H1 (cell line): ENCODE measurements at regions not wholly inside any gene's neighbourhood (a gene's known extent, or its start where the extent isn't known, plus 50 kb on each side); places are given as distances from the start of the nearest gene placed in this dataset.

Experiments
- CTCF ChIA-PET: fragments of 300-600 bp; sonication (Branson Sonifier 250); formaldehyde crosslinking; loops from one replicate; lab custom pipeline; 2021; ENCODE audit not compliant: partially characterized antibody; lab: Charles Lee
- POLR2A ChIA-PET: fragments of 300-600 bp; sonication (Branson Sonifier 250); formaldehyde crosslinking; loops from one replicate; lab custom pipeline; 2021; ENCODE audit warnings: inconsistent platforms; ENCODE audit not compliant: partially characterized antibody; lab: Charles Lee
- DNase-seq, 2 experiments: peaks; one replicate each; pipeline versions ENCODE4 v3.0.0 to v3.0.0-alpha.2; 2010 to 2022; ENCODE audit warnings: low spot score in 2 of 2, low read depth in 1 of 2, mixed read lengths in 1 of 2
- FAIRE-seq: peaks from 2 replicates; lab custom pipeline; 2011; peaks lifted over from hg19 to GRCh38; lab: Jason Lieb, UNC
- H2AFZ ChIP-seq: 2 replicates; pipeline ENCODE4 v1.8.1; 2012; ENCODE audit warnings: low read length, inconsistent platforms
- H2AK5ac ChIP-seq: 2 replicates; pipeline ENCODE4 v1.6.1; 2013; ENCODE audit warnings: low read depth, low read length
- H2BK120ac ChIP-seq: replicated peaks from 2 replicates; pipeline ENCODE3; 2013; ENCODE audit warnings: low read depth, low read length, inconsistent platforms
- H2BK12ac ChIP-seq: 2 replicates; pipeline ENCODE4 v1.6.1; 2013; ENCODE audit warnings: low read depth, low read length
- H2BK15ac ChIP-seq: 2 replicates; pipeline ENCODE4 v1.6.1; 2013; ENCODE audit warnings: low read length
- H2BK20ac ChIP-seq: 2 replicates; pipeline ENCODE4 v1.6.1; 2013; ENCODE audit warnings: low read length
- H2BK5ac ChIP-seq: 2 replicates; pipeline ENCODE4 v1.6.1; 2013; ENCODE audit warnings: low read depth, low read length
- H3K14ac ChIP-seq: 2 replicates; pipeline ENCODE4 v1.6.1; 2013; ENCODE audit warnings: inconsistent platforms; ENCODE audit not compliant: insufficient read length
- H3K18ac ChIP-seq: 2 replicates; pipeline ENCODE4 v1.6.1; 2013; ENCODE audit warnings: low read length; ENCODE audit errors: extremely low read depth
- H3K23ac ChIP-seq: 2 replicates; pipeline ENCODE4 v1.6.1; 2013; ENCODE audit warnings: inconsistent platforms; ENCODE audit not compliant: insufficient read length
- H3K23me2 ChIP-seq: 2 replicates; pipeline ENCODE4 v1.6.1; 2013; ENCODE audit warnings: low read depth, low read length
- H3K27ac ChIP-seq: 2 replicates; pipeline ENCODE4 v1.6.1; 2011; ENCODE audit warnings: low read depth, low read length, inconsistent platforms
- H3K27me3 ChIP-seq, 4 experiments: replicated peaks in 1 of 4; 1 replicate in 1 of 4; 2 replicates in 3 of 4; pipeline versions ENCODE4 v1.6.1 to v1.8.1; 2011 to 2013; ENCODE audit warnings: low read length in 3 of 4, mild to moderate bottlenecking in 3 of 4, inconsistent platforms in 2 of 4, mixed read lengths in 2 of 4, moderate library complexity in 1 of 4; ENCODE audit not compliant: control insufficient read depth in 3 of 4, insufficient read depth in 3 of 4; ENCODE audit errors: extremely low read depth in 1 of 4
- H3K36me3 ChIP-seq, 4 experiments: 2 replicates each; pipeline versions ENCODE4 v1.6.1 to v1.8.1; 2011 to 2013; ENCODE audit warnings: mild to moderate bottlenecking in 4 of 4, low read length in 3 of 4, moderate library complexity in 2 of 4, control low read depth in 1 of 4, inconsistent platforms in 1 of 4; ENCODE audit not compliant: insufficient read depth in 4 of 4, control insufficient read depth in 2 of 4
- H3K4ac ChIP-seq: replicated peaks from 2 replicates; pipeline ENCODE3; 2013; ENCODE audit warnings: low read length, low read depth, mixed read lengths, inconsistent platforms; ENCODE audit not compliant: insufficient read length
- H3K4me1 ChIP-seq, 4 experiments: replicated peaks in 1 of 4; 1 replicate in 1 of 4; 2 replicates in 3 of 4; pipeline versions ENCODE4 v1.6.1 to v1.8.1; 2011 to 2013; ENCODE audit warnings: low read length in 3 of 4, inconsistent platforms in 2 of 4, mixed read lengths in 1 of 4; ENCODE audit not compliant: insufficient read depth in 4 of 4, control insufficient read depth in 3 of 4
- H3K4me2 ChIP-seq, 2 experiments: 2 replicates each; pipeline versions ENCODE4 v1.6.1 to v1.8.1; 2011 to 2013; ENCODE audit warnings: low read depth in 2 of 2, low read length in 2 of 2, control low read depth in 1 of 2, inconsistent platforms in 1 of 2, mild to moderate bottlenecking in 1 of 2; ENCODE audit not compliant: insufficient read depth in 1 of 2
- H3K4me3 ChIP-seq, 4 experiments: fragments of 200-600, 300-600 bp in 1 of 4; sonication (generic), shearing (Covaris generic), sonication (Bioruptor Twin) in 1 of 4; 2 replicates each; pipeline versions ENCODE4 v1.5.1 to v1.8.1; 2011 to 2016; ENCODE audit warnings: low read length in 4 of 4, low read depth in 3 of 4, control low read depth in 2 of 4, inconsistent platforms in 2 of 4, mild to moderate bottlenecking in 2 of 4, mixed read lengths in 1 of 4, moderate library complexity in 1 of 4; ENCODE audit not compliant: insufficient read depth in 2 of 4; ENCODE audit errors: extremely low read depth in 1 of 4
- H3K56ac ChIP-seq: replicated peaks from 2 replicates; pipeline ENCODE3; 2013; ENCODE audit warnings: low read depth, mild to moderate bottlenecking, mixed read lengths, low read length, inconsistent platforms; ENCODE audit not compliant: insufficient read length
- H3K79me1 ChIP-seq: 2 replicates; pipeline ENCODE4 v1.6.1; 2013; ENCODE audit warnings: low read depth, low read length, control low read depth
- H3K79me2 ChIP-seq, 2 experiments: 2 replicates each; pipeline versions ENCODE4 v1.6.1 to v1.8.1; 2012 to 2013; ENCODE audit warnings: low read length in 2 of 2, mild to moderate bottlenecking in 2 of 2, inconsistent platforms in 1 of 2; ENCODE audit not compliant: insufficient read depth in 2 of 2, control insufficient read depth in 1 of 2
- H3K9ac ChIP-seq, 4 experiments: replicated peaks in 1 of 4; 1 replicate in 1 of 4; 2 replicates in 3 of 4; pipeline versions ENCODE4 v1.6.1 to v1.8.1; 2011 to 2013; ENCODE audit warnings: low read depth in 3 of 4, low read length in 3 of 4, control low read depth in 2 of 4, mild to moderate bottlenecking in 2 of 4, moderate library complexity in 2 of 4, inconsistent platforms in 1 of 4; ENCODE audit errors: extremely low read depth in 1 of 4
- H3K9me3 ChIP-seq, 2 experiments: 2 replicates each; pipeline versions ENCODE4 v1.6.1 to v1.8.1; 2012 to 2013; ENCODE audit warnings: mild to moderate bottlenecking in 2 of 2, moderate library complexity in 2 of 2, control low read depth in 1 of 2, inconsistent platforms in 1 of 2, low read depth in 1 of 2, low read length in 1 of 2, mixed read lengths in 1 of 2; ENCODE audit not compliant: insufficient read depth in 2 of 2
- H4K20me1 ChIP-seq, 2 experiments: replicated peaks in 1 of 2; 2 replicates each; pipeline versions ENCODE3 to v1.8.1; 2011 to 2013; ENCODE audit warnings: inconsistent platforms in 2 of 2, low read length in 2 of 2, mild to moderate bottlenecking in 1 of 2; ENCODE audit not compliant: insufficient read depth in 2 of 2, control insufficient read depth in 1 of 2
- H4K5ac ChIP-seq: 2 replicates; pipeline ENCODE4 v1.6.1; 2013; ENCODE audit warnings: low read length, low read depth, mixed read lengths, inconsistent platforms; ENCODE audit not compliant: insufficient read length
- H4K8ac ChIP-seq: 2 replicates; pipeline ENCODE4 v1.8.0; 2013; ENCODE audit warnings: mild to moderate bottlenecking, moderate library complexity, low read length, inconsistent platforms; ENCODE audit not compliant: insufficient read depth; ENCODE audit errors: extremely low read depth
- H4K91ac ChIP-seq: replicated peaks from 2 replicates; pipeline ENCODE3; 2013; ENCODE audit warnings: low read length, mixed read lengths, inconsistent platforms; ENCODE audit not compliant: insufficient read length
- HDAC2 ChIP-seq, 2 experiments: fragments of 300-600 bp in 1 of 2; sonication (generic) in 1 of 2; IDR thresholded peaks; 2 replicates each; pipeline ENCODE4 v1.6.1; 2011 to 2012; ENCODE audit warnings: low read depth in 2 of 2, low read length in 2 of 2, mild to moderate bottlenecking in 2 of 2, moderate library complexity in 2 of 2, borderline replicate concordance in 1 of 2, inconsistent platforms in 1 of 2
- JUND ChIP-seq: IDR thresholded peaks from 2 replicates; pipeline ENCODE4 v1.6.1; 2011; ENCODE audit warnings: mild to moderate bottlenecking, improper control_type of control experiment, low read length
- KDM5A ChIP-seq: fragments of 200-600 bp; IDR thresholded peaks from 2 replicates; pipeline ENCODE4 v1.7.1; 2012; ENCODE audit warnings: mild to moderate bottlenecking, low read length, inconsistent platforms, mixed read lengths
- NANOG ChIP-seq: IDR thresholded peaks from 2 replicates; pipeline ENCODE4 v1.6.1; 2011; ENCODE audit warnings: low read length, low read depth, mild to moderate bottlenecking, inconsistent platforms; ENCODE audit not compliant: insufficient read depth, poor library complexity, severe bottlenecking
- RNF2 ChIP-seq: fragments of 200-900, 300-1000 bp; sonication (generic); IDR thresholded peaks from 2 replicates; pipeline ENCODE4 v1.7.1; 2016; ENCODE audit warnings: borderline replicate concordance, low read depth, mild to moderate bottlenecking, antibody characterized with exemption, low read length; ENCODE audit not compliant: poor library complexity, severe bottlenecking; ENCODE audit errors: missing control alignments
- SP4 ChIP-seq: IDR thresholded peaks from 2 replicates; pipeline ENCODE4 v1.6.1; 2012; ENCODE audit warnings: low read length, inconsistent platforms
- YY1 ChIP-seq: IDR thresholded peaks from 2 replicates; pipeline ENCODE4 v1.6.1; 2011; ENCODE audit warnings: low read depth, mild to moderate bottlenecking, low read length
- WGBS, 2 experiments: shearing (Covaris generic) in 1 of 2; methylation state at CpG; one replicate each; pipeline versions ENCODE4 v1.1.6 to v1.1.7; 2013 to 2015; ENCODE audit warnings: low lambda C conversion rate in 2 of 2, mixed read lengths in 2 of 2, inconsistent platforms in 1 of 2, low coverage in 1 of 2, missing lambda C conversion rate in 1 of 2; ENCODE audit not compliant: insufficient replicate concordance in 2 of 2, insufficient coverage in 1 of 2, insufficient read length in 1 of 2; ENCODE audit errors: extremely low coverage in 1 of 2, missing lambda C conversion rate in 1 of 2; 5-methylcytosine and 5-hydroxymethylcytosine counted together

DNA sequence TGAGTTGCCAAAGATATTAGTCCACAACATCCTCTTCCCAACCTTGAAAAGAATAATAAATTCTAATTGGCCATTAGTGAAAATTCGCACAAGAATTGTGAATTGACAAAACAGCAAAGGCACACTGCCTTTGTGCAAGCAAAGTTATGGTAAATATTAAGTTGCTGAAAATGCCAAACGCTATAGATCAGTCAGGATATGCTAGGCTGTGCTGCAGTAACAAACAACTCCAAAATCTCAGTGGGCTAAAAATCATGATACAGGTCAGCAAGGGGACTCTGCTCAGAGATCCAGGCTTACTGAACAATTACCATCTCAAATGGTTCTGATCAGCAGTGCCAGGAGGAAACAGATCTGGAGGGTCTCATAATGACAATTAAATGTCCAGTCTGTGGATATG, 238.0 kb upstream of the IGF1R start:
- Histone ChIP-seq H3K36me3 (no peaks in the 10 kb centered on the region), H3K18ac (no peak overlapping the region), H3K4me1 (no peaks in the 10 kb centered on the region), H4K91ac (no peak overlapping the region), H4K20me1 (peaks cover 0 to 2% of the 10 kb centered on the region in 2 experiments), H3K23ac (no peak overlapping the region), H2BK120ac (no peak overlapping the region), H3K27ac (no peak overlapping the region), H3K4me3 (no peak overlapping the region), H3K27me3 (no peaks in the 10 kb centered on the region), H2BK5ac (no peak overlapping the region), H2BK15ac (no peak overlapping the region), H3K4me2 (no peak overlapping the region), H3K79me2 (no peaks in the 10 kb centered on the region), H3K4ac (no peak overlapping the region), H2BK12ac (no peak overlapping the region), H3K9ac (no peak overlapping the region), H3K9me3 (no peaks in the 10 kb centered on the region; a peak in 1 of 4 replicates), H2AK5ac (no peak overlapping the region), H3K23me2 (no peaks in the 10 kb centered on the region; the same call in 1 of the 2 replicates), H3K56ac (no peak overlapping the region), H2AFZ (no peak overlapping the region), H2BK20ac (no peak overlapping the region), H3K14ac (no peak overlapping the region), H4K8ac (no peak overlapping the region), H4K5ac (no peak overlapping the region), H3K79me1 (no peaks in the 10 kb centered on the region)
- ChIA-PET POLR2A (no interaction called here), CTCF (interaction anchor here (1.0 to 1.6 kb wide), 6 partner anchors 9 to 118 kb away, joined by 3 to 6 read pairs (median 4); no protein-coding TSS in a partner anchor)
- DNase-seq (no peak), FAIRE-seq (no peak)
- WGBS, 2 experiments: 86% methylated on average over 2 of the region's 2 CpGs; no CpG with 5 or more reads in 1 of the 2 experiments
- TF ChIP-seq SP4 (no peak), KDM5A (no peak), JUND (no peak), HDAC2 (IDR thresholded peaks at IDR 0.05; ENCODE audit: borderline replicate concordance in 1 of 2, low read depth in 2 of 2, low read length in 2 of 2) (no peak), RNF2 (no peak), YY1 (no peak), NANOG (no peak)
